Fibroblast of upper back skin (primary cell): ENCODE measurements at regions not wholly inside any gene's neighbourhood (a gene's known extent, or its start where the extent isn't known, plus 50 kb on each side); places are given as distances from the start of the nearest gene placed in this dataset.
A peak's percentile ranks its signal among the peaks of the same experiment; 100 is the strongest.

Source experiments
- DNase-seq: peaks from one replicate; pipeline ENCODE4 v3.0.0-alpha.2; 2013

- DNase-seq, result peak; percentile 30
Measured at GRCh38 chr4:125060376-125060775, 254.4 kb upstream of the FAT4 start.

DNA sequence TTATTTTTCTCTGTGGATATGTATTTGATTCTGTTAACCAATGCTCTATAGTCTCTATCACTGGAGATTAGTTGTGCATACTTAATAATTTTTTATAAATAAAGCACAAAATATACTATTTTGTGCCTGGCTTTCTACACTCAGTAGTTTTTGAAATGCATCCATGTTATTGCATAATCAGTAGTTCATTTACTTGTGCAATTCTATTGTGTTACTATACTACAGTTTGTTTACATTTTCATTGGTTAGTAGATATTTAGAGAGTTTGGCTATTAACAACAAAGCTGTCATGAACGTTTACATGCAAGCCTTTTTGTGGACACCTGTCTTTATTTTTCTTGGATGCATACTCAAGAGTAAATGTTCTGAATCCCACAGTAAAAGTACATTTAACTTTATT is 265.0 kb upstream of the FAT4 start:
- no peak for DNase-seq

DNA sequence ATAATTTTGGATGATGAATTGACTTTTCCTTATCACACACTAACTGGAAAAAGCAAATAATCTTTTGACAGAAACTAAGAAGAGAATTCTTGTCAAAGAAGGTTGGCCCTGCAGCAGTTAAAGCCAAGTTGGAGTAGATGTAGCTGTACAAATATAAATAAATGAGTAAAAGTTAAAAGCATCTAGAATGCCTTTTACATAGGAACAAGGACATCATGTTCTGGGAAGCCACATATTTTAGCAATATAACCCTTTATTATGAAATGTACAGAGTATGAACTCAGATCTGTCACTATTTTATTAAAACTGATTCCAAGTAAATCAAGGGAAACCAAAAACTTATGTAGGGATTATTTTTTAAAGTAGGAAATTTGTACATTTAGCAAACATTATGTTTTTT is 269.4 kb upstream of the FAT4 start:
- DNase-seq, result no peak

- DNase-seq, result no peak
Measured at GRCh38 chr4:125044886-125045285, 269.9 kb upstream of the FAT4 start.

DNA sequence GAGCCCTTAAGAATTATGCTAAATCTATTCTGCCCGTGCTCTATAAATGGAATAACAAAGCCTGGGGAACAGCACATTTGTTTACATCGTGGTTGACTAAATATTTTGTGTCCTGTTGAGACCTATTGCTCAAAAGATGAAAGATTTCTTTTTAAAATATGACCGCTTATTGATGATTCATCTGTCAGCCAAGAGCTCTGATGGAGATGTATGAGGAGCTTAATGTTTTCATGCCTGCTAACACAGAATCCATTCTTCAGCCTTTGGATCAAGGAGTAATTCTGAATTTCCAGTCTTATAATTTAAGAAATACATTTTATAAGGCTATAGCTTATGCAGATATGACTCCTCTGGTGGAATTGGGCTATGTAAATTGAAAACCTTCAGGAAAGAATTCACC is 271.3 kb upstream of the FAT4 start:
- DNase-seq, result peak; percentile 64

DNA sequence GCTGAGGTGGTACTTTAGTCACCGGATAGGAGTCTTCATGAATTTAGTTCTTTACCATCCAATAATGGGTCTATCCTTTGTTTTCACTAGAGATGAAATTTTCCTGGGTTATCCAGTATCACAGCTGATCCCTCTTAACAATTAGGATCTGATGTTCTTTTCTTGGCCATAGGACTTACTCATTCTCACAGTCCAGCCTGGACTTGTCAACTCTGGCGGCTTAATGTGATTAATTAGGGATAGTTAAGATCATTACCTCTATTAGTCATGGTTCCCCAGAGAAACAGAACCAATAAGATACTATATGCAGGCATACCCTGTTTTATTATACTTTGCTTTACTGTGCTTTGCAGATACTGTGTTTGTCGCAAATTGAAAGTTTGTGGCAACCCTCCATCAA is 272.7 kb upstream of the FAT4 start:
- peak; percentile 62 for DNase-seq

- DNase-seq, result peak; percentile 28
Measured at GRCh38 chr4:125041372-125041930, 273.3 kb upstream of the FAT4 start.

DNA sequence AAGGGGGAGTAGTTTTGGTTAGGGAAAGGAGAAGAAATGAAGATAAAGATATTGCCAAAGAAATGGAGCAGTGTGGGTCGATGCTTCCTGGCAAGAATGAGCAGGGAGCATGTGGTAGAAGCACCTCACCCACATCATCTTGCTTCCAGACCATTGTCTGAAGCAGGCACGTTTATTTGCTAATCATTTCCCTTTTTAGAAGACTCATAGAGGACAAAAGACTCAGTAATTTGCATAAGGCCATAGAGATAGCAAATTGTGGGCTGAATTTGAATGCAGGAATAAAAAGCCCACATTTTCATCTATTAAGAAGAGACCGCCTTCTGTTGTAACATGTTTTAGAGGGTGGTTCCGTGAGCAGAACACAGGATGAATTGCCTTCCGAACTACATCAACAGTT is 275.2 kb upstream of the FAT4 start:
- no peak for DNase-seq

- no peak for DNase-seq
Measured at GRCh38 chr4:125022855-125023501, 291.8 kb upstream of the FAT4 start.

- DNase-seq, result no peak
Measured at GRCh38 chr4:125021189-125021588, 293.6 kb upstream of the FAT4 start.

DNA sequence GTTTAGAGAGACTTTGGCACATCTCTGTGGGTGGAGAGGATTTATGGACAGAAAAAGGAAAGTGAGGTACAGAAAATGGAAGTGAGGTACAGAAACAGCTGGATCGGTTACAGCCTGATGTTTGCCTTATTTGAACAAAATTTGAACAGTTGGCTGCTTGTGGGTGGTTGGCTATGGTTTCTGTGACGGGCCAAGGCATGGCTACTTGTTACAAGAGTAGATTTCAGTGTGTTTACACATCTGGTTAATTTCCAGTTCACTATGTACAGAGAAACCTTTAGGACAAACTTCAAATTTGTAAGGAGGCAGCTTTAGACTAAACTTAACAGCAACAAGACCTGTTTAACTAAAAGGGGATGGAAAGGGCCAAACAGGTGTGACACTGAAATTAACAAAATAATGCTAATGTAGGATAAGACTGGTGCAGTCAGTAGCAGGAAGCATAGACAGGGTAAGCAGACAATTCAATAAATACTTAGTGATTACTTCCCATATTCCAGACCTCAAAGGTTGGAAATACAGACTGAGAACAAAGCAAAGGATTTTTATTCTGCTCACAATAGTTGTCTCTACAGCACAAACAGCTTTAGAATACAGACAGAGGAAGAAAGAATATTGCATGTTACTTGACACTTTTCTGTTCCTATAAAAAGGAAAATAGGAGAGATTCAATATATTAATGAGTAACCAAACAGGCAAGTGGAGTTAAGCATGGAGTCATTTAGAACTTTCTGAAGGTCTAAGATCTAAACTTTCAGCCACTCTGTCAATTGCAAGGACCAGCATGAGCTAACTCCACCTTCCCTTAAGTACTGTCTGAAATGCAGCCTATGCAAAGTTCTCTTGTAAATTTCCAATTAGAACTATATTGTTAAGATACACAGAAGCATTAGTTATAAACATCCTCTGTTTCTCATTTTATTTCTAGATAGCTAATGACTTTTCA is 294.4 kb upstream of the FAT4 start:
- no peak for DNase-seq

DNA sequence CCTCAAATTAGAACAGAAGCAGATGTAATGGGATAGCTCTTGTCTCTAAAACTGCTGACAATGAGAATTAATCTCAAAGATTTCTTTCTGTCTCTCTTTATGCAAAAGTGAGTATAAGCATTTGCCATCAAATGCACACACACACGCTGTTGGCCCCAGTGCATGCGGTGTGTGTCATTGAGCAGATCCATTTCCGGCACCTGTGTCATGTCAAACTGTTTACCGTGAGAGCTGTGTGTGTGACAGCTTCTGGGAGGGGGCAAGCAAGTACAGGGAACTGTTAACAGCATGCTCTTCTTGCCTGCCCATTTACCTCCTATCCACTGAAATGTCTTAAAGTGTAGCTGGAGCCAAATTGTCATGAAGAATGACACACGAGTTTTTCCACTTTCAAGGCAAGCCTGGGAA is 297.9 kb upstream of the FAT4 start:
- no peak for DNase-seq

- peak; percentile 51 for DNase-seq
Measured at GRCh38 chr4:125013891-125014290, 300.9 kb upstream of the FAT4 start.

DNA sequence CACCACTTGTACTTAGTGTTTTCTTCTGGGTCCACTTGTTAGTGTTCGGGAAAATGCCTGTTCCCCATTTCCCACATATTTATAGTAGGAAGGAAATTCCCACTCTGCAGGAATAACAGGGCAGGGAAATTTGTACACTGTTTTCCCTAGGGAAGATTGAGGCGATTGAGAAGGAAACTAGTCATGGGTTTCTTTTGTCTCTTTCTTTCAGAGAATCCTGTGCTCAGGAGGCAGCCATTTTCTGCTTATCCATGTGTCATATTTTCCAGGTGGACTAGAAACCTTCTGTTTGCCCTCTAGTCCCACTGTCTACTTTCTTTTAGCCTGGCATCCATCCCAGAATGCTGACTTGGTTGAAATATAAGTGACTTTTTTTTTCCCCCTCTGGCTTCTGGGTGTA is 299.1 kb upstream of the ANKRD50 start:
- peak; percentile 4 for DNase-seq

- DNase-seq, result no peak
Measured at GRCh38 chr4:125010796-125011503, 298.4 kb upstream of the ANKRD50 start.

DNA sequence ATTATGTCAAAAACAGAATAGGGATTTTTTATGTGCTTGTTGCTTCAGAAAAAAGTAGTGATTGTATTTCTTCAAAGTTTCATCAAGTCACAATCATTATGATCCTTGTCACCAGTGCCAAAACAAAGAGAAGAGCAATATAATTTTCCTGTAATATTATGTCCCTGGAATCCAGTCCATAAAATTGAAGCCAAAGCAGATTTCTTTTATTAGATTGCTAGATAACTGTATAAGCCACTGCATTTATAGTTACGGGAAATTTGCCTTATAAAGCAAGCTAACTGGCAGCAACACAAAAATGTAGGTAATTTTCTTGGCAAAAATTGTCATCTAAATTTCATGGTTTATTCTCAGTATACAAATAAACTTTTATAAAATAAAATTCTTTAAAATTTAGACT is 296.1 kb upstream of the ANKRD50 start:
- DNase-seq, result peak; percentile 1

- no peak for DNase-seq
Measured at GRCh38 chr4:125004676-125005075, 292.1 kb upstream of the ANKRD50 start.

DNA sequence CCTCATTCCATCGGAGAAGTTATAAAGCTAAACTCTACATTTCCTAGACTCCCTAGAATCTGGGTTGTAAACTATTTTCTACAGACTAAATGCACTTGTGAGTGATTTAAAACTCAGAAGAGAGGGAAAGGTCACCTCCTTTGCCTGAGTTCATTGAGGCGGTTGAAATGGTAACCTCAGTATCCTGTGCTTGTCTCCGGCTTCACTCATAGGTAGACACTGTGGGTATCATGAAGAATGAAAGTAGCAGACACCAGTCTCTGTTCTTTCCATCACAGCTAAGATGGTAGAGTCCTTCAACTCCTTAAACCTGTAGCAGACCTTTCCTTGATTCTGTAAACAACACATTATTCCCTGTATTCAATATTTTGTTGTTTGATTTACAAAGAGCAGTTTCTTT is 291.3 kb upstream of the ANKRD50 start:
- DNase-seq, result no peak

DNA sequence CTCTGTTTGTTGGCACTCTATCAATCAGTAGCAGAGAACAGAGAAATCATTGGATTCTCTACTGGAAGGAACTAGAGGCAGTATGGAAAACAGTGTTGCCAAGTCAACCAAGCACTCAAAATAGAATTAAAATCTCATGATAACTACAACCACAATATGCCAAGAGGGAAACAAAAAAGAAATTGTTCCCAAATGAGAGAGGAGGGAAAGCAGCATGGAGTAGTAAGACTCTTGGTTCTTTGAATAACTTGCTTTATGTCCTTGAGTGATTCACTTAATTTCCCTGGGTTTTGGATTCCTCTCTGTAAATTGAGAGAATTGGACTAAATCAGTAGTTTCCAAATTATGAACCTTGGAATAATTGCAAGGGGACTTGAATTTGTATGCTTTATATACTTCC is 285.5 kb upstream of the ANKRD50 start:
- DNase-seq, result no peak

GRCh38 chr4:124997124-124997523 is 284.6 kb upstream of the ANKRD50 start:
- no peak for DNase-seq

DNA sequence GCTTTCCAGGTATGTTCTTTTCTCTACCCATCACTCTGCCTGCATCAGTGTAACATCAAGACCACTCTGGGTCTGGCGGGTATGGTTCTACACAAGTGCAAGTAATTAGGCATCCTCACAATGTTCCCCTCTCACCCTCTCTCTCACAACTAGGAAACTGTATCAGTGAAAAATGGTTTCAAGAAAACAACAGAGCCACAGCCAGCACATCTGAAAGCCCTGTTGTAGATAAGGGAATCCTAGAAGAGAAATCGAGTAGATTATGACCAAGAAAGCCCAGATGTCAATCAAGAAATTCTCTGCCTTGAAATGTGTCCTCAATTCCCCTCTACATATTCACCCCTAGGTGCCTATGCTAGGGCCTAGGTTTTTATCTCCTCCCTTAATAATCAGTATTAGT is 281.3 kb upstream of the ANKRD50 start:
- no peak for DNase-seq

DNA sequence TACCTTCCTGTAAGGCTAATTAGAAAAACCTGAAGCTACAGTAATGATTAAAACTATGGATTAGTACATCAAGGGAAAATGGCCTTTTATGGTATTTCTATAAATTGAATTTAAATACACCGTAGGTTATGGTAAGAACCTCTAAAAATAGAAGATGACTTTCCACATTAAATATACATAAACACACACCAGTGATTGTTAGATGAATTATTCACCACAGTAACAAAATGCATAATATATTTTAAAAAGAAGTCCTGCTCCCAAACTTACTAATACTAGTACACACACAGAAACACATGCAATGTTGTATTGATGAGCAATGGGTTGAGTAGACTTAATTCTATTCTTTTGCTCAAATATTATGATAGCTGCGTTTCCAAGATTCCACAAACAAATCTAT is 277.9 kb upstream of the ANKRD50 start:
- no peak for DNase-seq

GRCh38 chr4:124980276-124980752 is 267.8 kb upstream of the ANKRD50 start:
- DNase-seq, result peak; percentile 95
